ENCODE measurements at regions not wholly inside any gene's neighbourhood (a gene's known extent, or its start where the extent isn't known, plus 50 kb on each side); places are given as distances from the start of the nearest gene placed in this dataset.

GRCh38 chr3:124101643-124102042, 109.7 kb upstream of the ROPN1 start:
- H3K9me3 ChIP-seq (replicated peaks; ENCODE audit: control insufficient read depth, insufficient read depth, low read length): no peaks in the 10 kb centered on the region
- H3K27me3 ChIP-seq (ENCODE audit: control insufficient read depth in 2 of 2, insufficient read depth in 2 of 2, low read length in 2 of 2): no peaks in the 10 kb centered on the region
- DNase-seq (ENCODE audit: low read depth, low spot score) (no peak), FAIRE-seq (no peak)
- H3K4me1 ChIP-seq (ENCODE audit: control insufficient read depth, extremely low read depth, insufficient read depth, low read length): peaks cover 14% of the 10 kb centered on the region
- no peak overlapping the region for H3K9ac ChIP-seq (replicated peaks; ENCODE audit: extremely low read depth, insufficient read depth, low read length)
- no peak overlapping the region for H2AFZ ChIP-seq (ENCODE audit: low read depth, low read length)
- H3K79me2 ChIP-seq (ENCODE audit: control insufficient read depth, insufficient read depth, low read length): no peaks in the 10 kb centered on the region
- no peak overlapping the region for H3K4me2 ChIP-seq (ENCODE audit: insufficient read depth, low read length)
- no peaks in the 10 kb centered on the region for H3K9me1 ChIP-seq (replicated peaks; ENCODE audit: control insufficient read depth, extremely low read depth, insufficient read depth, low read length)
- intact Hi-C loops (cut with micrococcal nuclease) (no loop called here), dilution Hi-C loops (cut with MboI; ENCODE audit: extremely low pct_ligation_motif_present, low sequenced_read_pairs) (no loop called here)
- H3K36me3 ChIP-seq (ENCODE audit: control insufficient read depth in 2 of 2, extremely low read depth in 1 of 2, insufficient read depth in 2 of 2, low read length in 2 of 2): no peaks in the 10 kb centered on the region
- POLR2A ChIA-PET: no interaction called here
- no peaks in the 10 kb centered on the region for H4K20me1 ChIP-seq (replicated peaks; ENCODE audit: control insufficient read depth, extremely low read depth, insufficient read depth, low read length)
- CTCF ChIA-PET: no interaction called here
- BruUV-seq (replicated peaks): no TSS peak
- H3K27ac ChIP-seq (ENCODE audit: insufficient read depth, low read depth, low read length): no peak overlapping the region
- TF ChIP-seq MYC (IDR thresholded peaks at IDR 0.05; ENCODE audit: low read depth, low read length): no peak
- TF ChIP-seq POLR2AphosphoS5 (IDR thresholded peaks at IDR 0.05; ENCODE audit: insufficient read depth, low read depth, low read length): no peak
- no peak for TF ChIP-seq FOS (IDR thresholded peaks at IDR 0.05; ENCODE audit: borderline replicate concordance, insufficient read depth, low read length)
- TF ChIP-seq EZH2 (IDR thresholded peaks at IDR 0.05; ENCODE audit: borderline replicate concordance, low read depth, low read length, severe bottlenecking): no peak
- no peak for TF ChIP-seq POLR2A (IDR thresholded peaks at IDR 0.05; ENCODE audit: low read depth, low read length)
- no peak for TF ChIP-seq JUN (IDR thresholded peaks at IDR 0.05; ENCODE audit: borderline replicate concordance, insufficient read depth, insufficient read length, low read depth)
- no peak for TF ChIP-seq GATA2 (IDR thresholded peaks at IDR 0.05; ENCODE audit: insufficient read depth, insufficient read length, low read depth, low read length)
- TF ChIP-seq, protein P1, sequence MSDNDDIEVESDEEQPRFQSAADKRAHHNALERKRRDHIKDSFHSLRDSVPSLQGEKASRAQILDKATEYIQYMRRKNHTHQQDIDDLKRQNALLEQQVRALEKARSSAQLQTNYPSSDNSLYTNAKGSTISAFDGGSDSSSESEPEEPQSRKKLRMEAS (IDR thresholded peaks at IDR 0.05; ENCODE audit: insufficient read depth, insufficient read length): no peak
- no peak overlapping the region for H3K4me3 ChIP-seq (replicated peaks in 1 of 3; ENCODE audit: insufficient read depth in 1 of 3, low read depth in 1 of 3, low read length in 3 of 3)
